Chondrocyte (in vitro differentiated cells): ENCODE measurements at regions not wholly inside any gene's neighbourhood (a gene's known extent, or its start where the extent isn't known, plus 50 kb on each side); places are given as distances from the start of the nearest gene placed in this dataset.
A peak's percentile ranks its signal among the peaks of the same experiment; 100 is the strongest.

Experiments
- DNase-seq: peaks from one replicate; pipeline ENCODE4 v3.0.0; 2021; ENCODE audit warnings: mixed read lengths, low spot score
- H3K27ac Mint-ChIP-seq: one replicate; pipeline ENCODE4 v1.8.0; 2021; ENCODE audit warnings: mild to moderate bottlenecking, moderate library complexity, mixed read lengths; ENCODE audit not compliant: unreplicated experiment
- H3K27me3 Mint-ChIP-seq: 2 replicates; pipeline ENCODE4 v1.8.0; 2021; ENCODE audit warnings: low read depth, mixed read lengths
- H3K36me3 Mint-ChIP-seq: 2 replicates; pipeline ENCODE4 v1.8.0; 2021; ENCODE audit warnings: low read depth, mixed read lengths
- H3K4me1 Mint-ChIP-seq: 2 replicates; pipeline ENCODE4 v1.8.0; 2021; ENCODE audit warnings: low read depth, mild to moderate bottlenecking, mixed read lengths
- H3K4me3 Mint-ChIP-seq: one replicate; pipeline ENCODE4 v1.8.0; 2021; ENCODE audit warnings: mild to moderate bottlenecking, moderate library complexity, mixed read lengths; ENCODE audit not compliant: unreplicated experiment
- H3K9me3 Mint-ChIP-seq: 2 replicates; pipeline ENCODE4 v1.8.0; 2021; ENCODE audit warnings: low read depth, mixed read lengths
- CTCF ChIP-seq: fragments of 200-600 bp; sonication (generic); IDR thresholded peaks from 2 replicates; pipeline ENCODE4 v1.5.0; 2021; ENCODE audit warnings: antibody characterized with exemption, mild to moderate bottlenecking, moderate library complexity

- Mint-ChIP-seq H3K27me3 (no peaks in the 10 kb centered on the region), H3K4me1 (peaks cover 38% of the 10 kb centered on the region), H3K9me3 (no peaks in the 10 kb centered on the region), H3K36me3 (no peaks in the 10 kb centered on the region), H3K4me3 (no peak overlapping the region), H3K27ac (no peak overlapping the region)
- TF ChIP-seq CTCF = no peak
- no peak for DNase-seq
Observed at GRCh38 chr5:73282383-73282782, 109.4 kb downstream of the TMEM174 start.

GRCh38 chr5:73280821-73281746 lies 108.1 kb downstream of the TMEM174 start:
- Mint-ChIP-seq H3K4me3 (no peak overlapping the region), H3K4me1 (peaks cover 38% of the 10 kb centered on the region), H3K27ac (peak overlapping the region; percentile 41), H3K36me3 (no peaks in the 10 kb centered on the region), H3K27me3 (no peaks in the 10 kb centered on the region), H3K9me3 (no peaks in the 10 kb centered on the region)
- no peak for TF ChIP-seq CTCF
- no peak for DNase-seq

- Mint-ChIP-seq H3K4me3 (no peak overlapping the region), H3K36me3 (no peaks in the 10 kb centered on the region), H3K27ac (no peak overlapping the region), H3K27me3 (no peaks in the 10 kb centered on the region), H3K9me3 (no peaks in the 10 kb centered on the region), H3K4me1 (peaks cover 38% of the 10 kb centered on the region)
- no peak for TF ChIP-seq CTCF
- DNase-seq = no peak
Observed at GRCh38 chr5:73280386-73280785, 107.4 kb downstream of the TMEM174 start.

GRCh38 chr5:73279805-73280204 lies 106.8 kb downstream of the TMEM174 start:
- H3K27me3 Mint-ChIP-seq = no peaks in the 10 kb centered on the region
- H3K36me3 Mint-ChIP-seq = no peaks in the 10 kb centered on the region
- no peak overlapping the region for H3K4me3 Mint-ChIP-seq
- H3K9me3 Mint-ChIP-seq = no peaks in the 10 kb centered on the region
- peaks cover 44% of the 10 kb centered on the region for H3K4me1 Mint-ChIP-seq
- TF ChIP-seq CTCF = no peak
- no peak overlapping the region for H3K27ac Mint-ChIP-seq
- no peak for DNase-seq

- DNase-seq = no peak
- Mint-ChIP-seq H3K27ac (no peak overlapping the region), H3K4me3 (no peak overlapping the region), H3K4me1 (peaks cover 43% of the 10 kb centered on the region), H3K36me3 (no peaks in the 10 kb centered on the region), H3K27me3 (no peaks in the 10 kb centered on the region), H3K9me3 (no peaks in the 10 kb centered on the region)
- no peak for TF ChIP-seq CTCF
Observed at GRCh38 chr5:73278693-73279092, 105.7 kb downstream of the TMEM174 start.
